ENCODE measurements at regions not wholly inside any gene's neighbourhood (a gene's known extent, or its start where the extent isn't known, plus 50 kb on each side); places are given as distances from the start of the nearest gene placed in this dataset.

GRCh38 chr5:133865113-133865512, 103.3 kb downstream of the C5orf15 start:
- no peak for TF ChIP-seq CTCF (IDR thresholded peaks at IDR 0.05)
- no peak for TF ChIP-seq POLR2A (IDR thresholded peaks at IDR 0.05)

Data from adrenal gland (tissue), 5 donors.